Keratinocyte (primary cell): ENCODE measurements at regions not wholly inside any gene's neighbourhood (a gene's known extent, or its start where the extent isn't known, plus 50 kb on each side); places are given as distances from the start of the nearest gene placed in this dataset.

Experiments
- DNase-seq: peaks from one replicate; pipeline ENCODE4 v3.0.0-alpha.2; 2011; ENCODE audit warnings: low read depth, missing footprints, low spot score
- FAIRE-seq: peaks from 2 replicates; lab custom pipeline; 2011; peaks lifted over from hg19 to GRCh38; lab: Jason Lieb, UNC
- H2AFZ ChIP-seq: 2 replicates; pipeline ENCODE4 v1.6.0; 2012; ENCODE audit warnings: low read length, control low read depth, inconsistent platforms; ENCODE audit not compliant: control insufficient read depth
- H3K27ac ChIP-seq: 2 replicates; pipeline ENCODE4 v1.5.1; 2011; ENCODE audit warnings: low read length; ENCODE audit not compliant: control insufficient read depth, insufficient read depth
- H3K27me3 ChIP-seq: 3 replicates; pipeline ENCODE4 v1.6.0; 2011; ENCODE audit warnings: low read length; ENCODE audit not compliant: control insufficient read depth, insufficient read depth; ENCODE audit errors: extremely low read depth
- H3K36me3 ChIP-seq, 2 experiments: 2 replicates in 1 of 2; 3 replicates in 1 of 2; pipeline ENCODE4 v1.5.1; 2011; ENCODE audit warnings: low read length in 2 of 2, mild to moderate bottlenecking in 1 of 2; ENCODE audit not compliant: control insufficient read depth in 2 of 2, insufficient read depth in 2 of 2; ENCODE audit errors: extremely low read depth in 1 of 2
- H3K4me1 ChIP-seq: 3 replicates; pipeline ENCODE4 v1.5.1; 2011; ENCODE audit warnings: low read length; ENCODE audit not compliant: control insufficient read depth, insufficient read depth; ENCODE audit errors: extremely low read depth
- H3K4me2 ChIP-seq: 3 replicates; pipeline ENCODE4 v1.6.0; 2011; ENCODE audit warnings: low read depth, low read length; ENCODE audit not compliant: control insufficient read depth, insufficient read depth; ENCODE audit errors: extremely low read depth
- H3K4me3 ChIP-seq, 3 experiments: fragments of 200-600 bp in 1 of 3; sonication (generic) in 1 of 3; 2 replicates in 2 of 3; 3 replicates in 1 of 3; pipeline ENCODE4 v1.5.1; 2011 to 2016; ENCODE audit warnings: low read length in 3 of 3, mild to moderate bottlenecking in 3 of 3, control low read depth in 2 of 3, inconsistent platforms in 1 of 3, low read depth in 1 of 3, mixed read lengths in 1 of 3, mixed run types in 1 of 3, moderate library complexity in 1 of 3; ENCODE audit not compliant: control insufficient read depth in 2 of 3, insufficient read depth in 2 of 3; ENCODE audit errors: extremely low read depth in 1 of 3
- H3K79me2 ChIP-seq: 2 replicates; pipeline ENCODE4 v1.6.0; 2012; ENCODE audit warnings: low read length; ENCODE audit not compliant: control insufficient read depth, insufficient read depth
- H3K9ac ChIP-seq: 3 replicates; pipeline ENCODE4 v1.6.0; 2011; ENCODE audit warnings: low read length; ENCODE audit not compliant: control insufficient read depth, insufficient read depth; ENCODE audit errors: extremely low read depth
- H3K9me1 ChIP-seq: 3 replicates; pipeline ENCODE4 v1.6.0; 2011; ENCODE audit warnings: low read length; ENCODE audit not compliant: control insufficient read depth, insufficient read depth; ENCODE audit errors: extremely low read depth
- H3K9me3 ChIP-seq: 2 replicates; pipeline ENCODE4 v1.5.1; 2012; ENCODE audit warnings: low read depth, low read length; ENCODE audit not compliant: control insufficient read depth
- H4K20me1 ChIP-seq: 3 replicates; pipeline ENCODE4 v1.6.0; 2011; ENCODE audit warnings: low read length; ENCODE audit not compliant: control insufficient read depth, insufficient read depth; ENCODE audit errors: extremely low read depth
- CTCF ChIP-seq, 3 experiments: IDR thresholded peaks in 1 of 3; conservative IDR thresholded peaks in 1 of 3; optimal IDR thresholded peaks in 1 of 3; 2 replicates in 2 of 3; 3 replicates in 1 of 3; pipeline versions ENCODE3 to v1.5.1; 2011; ENCODE audit warnings: low read length in 3 of 3, mild to moderate bottlenecking in 3 of 3, moderate library complexity in 2 of 3, control low read depth in 1 of 3, inconsistent platforms in 1 of 3; ENCODE audit not compliant: insufficient read depth in 2 of 3; ENCODE audit errors: extremely low read depth in 1 of 3
- EZH2 ChIP-seq: IDR thresholded peaks from one replicate; pipeline ENCODE4 v1.6.1; 2012; ENCODE audit warnings: inconsistent platforms, mild to moderate bottlenecking, low read length, moderate library complexity
- dilution Hi-C: fragments of 300-500 bp; cut with MboI; formaldehyde crosslinking; loops from one replicate; pipeline ENCODE4 v1.7.0; 2020; ENCODE audit warnings: low sequenced_read_pairs; ENCODE audit not compliant: extremely low pct_ligation_motif_present

DNA sequence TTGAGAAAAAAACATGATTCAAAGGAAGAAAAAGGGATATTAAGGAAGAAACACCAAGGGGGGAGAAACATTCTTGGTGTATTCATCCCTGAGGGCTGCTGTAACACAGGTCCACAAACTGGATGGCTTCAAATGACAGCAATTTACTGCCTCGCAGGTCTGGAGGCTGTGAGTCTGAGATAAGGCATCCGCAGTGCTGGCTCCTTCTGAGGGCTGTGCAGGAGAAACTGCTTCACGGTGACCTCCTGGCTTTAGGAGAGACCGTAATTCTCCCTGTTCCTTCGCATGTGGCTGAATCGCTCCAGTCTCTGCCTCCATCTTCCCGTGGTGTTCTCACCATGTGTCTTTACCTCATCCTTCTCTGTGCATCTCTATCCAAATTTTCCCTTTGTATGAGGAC is 490.7 kb downstream of the EIPR1 start:
- no peaks in the 10 kb centered on the region for H4K20me1 ChIP-seq
- no peak overlapping the region for H3K9ac ChIP-seq
- no peaks in the 10 kb centered on the region for H3K36me3 ChIP-seq
- no peak for FAIRE-seq
- dilution Hi-C loops = no loop called here
- TF ChIP-seq EZH2 (no peak), CTCF (optimal IDR thresholded peaks at IDR 0.05 in 1 of 3, IDR thresholded peaks at IDR 0.05 in 1 of 3, conservative IDR thresholded peaks at IDR 0.05 in 1 of 3; ENCODE audit: extremely low read depth in 1 of 3, insufficient read depth in 2 of 3, low read length in 3 of 3) (no peak)
- no peaks in the 10 kb centered on the region for H3K27me3 ChIP-seq
- H3K27ac ChIP-seq = no peak overlapping the region
- no peak for DNase-seq
- no peaks in the 10 kb centered on the region for H3K9me1 ChIP-seq
- H3K9me3 ChIP-seq = no peaks in the 10 kb centered on the region
- no peaks in the 10 kb centered on the region for H3K4me1 ChIP-seq
- no peak overlapping the region for H3K4me2 ChIP-seq
- no peak overlapping the region for H2AFZ ChIP-seq
- H3K79me2 ChIP-seq = no peaks in the 10 kb centered on the region
- H3K4me3 ChIP-seq = no peak overlapping the region

DNA sequence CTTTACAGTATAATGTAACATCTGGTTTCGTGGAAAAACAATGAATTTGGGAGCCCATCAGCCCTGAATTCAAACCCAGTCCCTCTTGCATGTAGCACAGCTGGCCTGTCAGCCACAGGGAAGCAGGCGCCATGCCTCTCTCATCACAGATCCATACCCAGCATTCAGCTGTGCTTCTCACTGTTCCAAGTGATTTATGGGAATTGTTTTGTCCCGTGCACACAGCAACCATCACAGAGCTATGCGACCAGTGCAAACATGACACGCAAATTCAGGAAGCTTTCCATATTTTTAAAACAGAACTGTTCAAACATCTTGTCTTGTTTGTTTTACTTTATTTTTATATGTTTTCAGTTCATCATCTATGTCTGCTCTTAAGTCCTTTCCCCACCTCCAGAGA is 496.1 kb downstream of the EIPR1 start:
- H3K9me3 ChIP-seq = no peaks in the 10 kb centered on the region
- H3K79me2 ChIP-seq = no peaks in the 10 kb centered on the region
- FAIRE-seq (no peak), DNase-seq (no peak)
- no peak overlapping the region for H3K4me2 ChIP-seq
- peaks cover 9% of the 10 kb centered on the region for H3K27me3 ChIP-seq
- no peaks in the 10 kb centered on the region for H3K4me1 ChIP-seq
- H3K9ac ChIP-seq = no peak overlapping the region
- dilution Hi-C loops = no loop called here
- no peaks in the 10 kb centered on the region for H3K36me3 ChIP-seq
- no peak overlapping the region for H3K27ac ChIP-seq
- H3K4me3 ChIP-seq = no peak overlapping the region
- TF ChIP-seq CTCF (optimal IDR thresholded peaks at IDR 0.05 in 1 of 3, IDR thresholded peaks at IDR 0.05 in 1 of 3, conservative IDR thresholded peaks at IDR 0.05 in 1 of 3; ENCODE audit: extremely low read depth in 1 of 3, insufficient read depth in 2 of 3, low read length in 3 of 3) = no peak
- no peak overlapping the region for H2AFZ ChIP-seq
- H4K20me1 ChIP-seq = no peaks in the 10 kb centered on the region
- no peaks in the 10 kb centered on the region for H3K9me1 ChIP-seq
